ENCODE measurements at regions not wholly inside any gene's neighbourhood (a gene's known extent, or its start where the extent isn't known, plus 50 kb on each side); places are given as distances from the start of the nearest gene placed in this dataset.

- WGBS (ENCODE audit: insufficient coverage): 80% methylated on average over 1 of the region's 1 CpG
- Histone ChIP-seq H3K27me3 (replicated peaks in 2 of 5; ENCODE audit: control insufficient read depth in 4 of 5, insufficient read depth in 5 of 5, low read length in 4 of 5) (no peaks in the 10 kb centered on the region), H3K27ac (ENCODE audit: insufficient read depth in 1 of 2, low read depth in 1 of 2, low read length in 2 of 2, poor library complexity in 1 of 2, severe bottlenecking in 2 of 2) (no peak overlapping the region), H3K4me1 (ENCODE audit: control extremely low read depth in 1 of 4, control insufficient read depth in 4 of 4, insufficient read depth in 4 of 4, low read length in 3 of 4) (no peaks in the 10 kb centered on the region), H3K9me3 (ENCODE audit: control extremely low read depth in 1 of 5, control insufficient read depth in 4 of 5, insufficient read depth in 2 of 5, low read depth in 1 of 5, low read length in 4 of 5) (no peaks in the 10 kb centered on the region), H3K4me3 (ENCODE audit: control insufficient read depth in 1 of 7, extremely low read depth in 1 of 7, insufficient read depth in 4 of 7, low read depth in 2 of 7, low read length in 6 of 7) (no peak overlapping the region), H3K36me3 (ENCODE audit: control insufficient read depth in 4 of 4, insufficient read depth in 4 of 4, low read length in 3 of 4) (no peaks in the 10 kb centered on the region)
- DNase-seq: no peak
- CTCF ChIA-PET: no interaction called here
- POLR2A ChIA-PET: no interaction called here
These were observed 887.3 kb upstream of the DIAPH2 start for GRCh38 chrX:95797344-95797743.

- Histone ChIP-seq H3K4me1 (ENCODE audit: control extremely low read depth in 1 of 4, control insufficient read depth in 4 of 4, insufficient read depth in 4 of 4, low read length in 3 of 4) (no peaks in the 10 kb centered on the region), H3K27me3 (replicated peaks in 2 of 5; ENCODE audit: control insufficient read depth in 4 of 5, insufficient read depth in 5 of 5, low read length in 4 of 5) (no peaks in the 10 kb centered on the region), H3K36me3 (ENCODE audit: control insufficient read depth in 4 of 4, insufficient read depth in 4 of 4, low read length in 3 of 4) (no peaks in the 10 kb centered on the region), H3K4me3 (ENCODE audit: control insufficient read depth in 1 of 7, extremely low read depth in 1 of 7, insufficient read depth in 4 of 7, low read depth in 2 of 7, low read length in 6 of 7) (no peak overlapping the region), H3K9me3 (ENCODE audit: control extremely low read depth in 1 of 5, control insufficient read depth in 4 of 5, insufficient read depth in 2 of 5, low read depth in 1 of 5, low read length in 4 of 5) (peaks cover 0 to 3% (median 0%) of the 10 kb centered on the region in 5 experiments), H3K27ac (ENCODE audit: insufficient read depth in 1 of 2, low read depth in 1 of 2, low read length in 2 of 2, poor library complexity in 1 of 2, severe bottlenecking in 2 of 2) (no peak overlapping the region)
- CTCF ChIA-PET: no interaction called here
- POLR2A ChIA-PET: no interaction called here
- WGBS (ENCODE audit: insufficient coverage): no CpG with 5 or more reads among the region's 1 CpG
- DNase-seq: no peak
These were observed 860.8 kb upstream of the DIAPH2 start for GRCh38 chrX:95823796-95824195.

GRCh38 chrX:95835223-95835622 is 849.4 kb upstream of the DIAPH2 start:
- 85% methylated on average over 6 of the region's 6 CpGs for WGBS (ENCODE audit: insufficient coverage)
- H3K27ac ChIP-seq (ENCODE audit: insufficient read depth in 1 of 2, low read depth in 1 of 2, low read length in 2 of 2, poor library complexity in 1 of 2, severe bottlenecking in 2 of 2): no peak overlapping the region
- no peak overlapping the region for H3K4me3 ChIP-seq (ENCODE audit: control insufficient read depth in 1 of 7, extremely low read depth in 1 of 7, insufficient read depth in 4 of 7, low read depth in 2 of 7, low read length in 6 of 7)
- ChIA-PET CTCF (no interaction called here), POLR2A (no interaction called here)
- H3K9me3 ChIP-seq (ENCODE audit: control extremely low read depth in 1 of 5, control insufficient read depth in 4 of 5, insufficient read depth in 2 of 5, low read depth in 1 of 5, low read length in 4 of 5): no peaks in the 10 kb centered on the region
- H3K36me3 ChIP-seq (ENCODE audit: control insufficient read depth in 4 of 4, insufficient read depth in 4 of 4, low read length in 3 of 4): no peaks in the 10 kb centered on the region
- no peak for DNase-seq
- no peaks in the 10 kb centered on the region for H3K4me1 ChIP-seq (ENCODE audit: control extremely low read depth in 1 of 4, control insufficient read depth in 4 of 4, insufficient read depth in 4 of 4, low read length in 3 of 4)
- H3K27me3 ChIP-seq (replicated peaks in 2 of 5; ENCODE audit: control insufficient read depth in 4 of 5, insufficient read depth in 5 of 5, low read length in 4 of 5): no peaks in the 10 kb centered on the region

GRCh38 chrX:95836517-95836916 is 848.1 kb upstream of the DIAPH2 start:
- POLR2A ChIA-PET: no interaction called here
- Histone ChIP-seq H3K27me3 (replicated peaks in 2 of 5; ENCODE audit: control insufficient read depth in 4 of 5, insufficient read depth in 5 of 5, low read length in 4 of 5) (no peaks in the 10 kb centered on the region), H3K9me3 (ENCODE audit: control extremely low read depth in 1 of 5, control insufficient read depth in 4 of 5, insufficient read depth in 2 of 5, low read depth in 1 of 5, low read length in 4 of 5) (no peaks in the 10 kb centered on the region), H3K4me3 (ENCODE audit: control insufficient read depth in 1 of 7, extremely low read depth in 1 of 7, insufficient read depth in 4 of 7, low read depth in 2 of 7, low read length in 6 of 7) (no peak overlapping the region), H3K36me3 (ENCODE audit: control insufficient read depth in 4 of 4, insufficient read depth in 4 of 4, low read length in 3 of 4) (no peaks in the 10 kb centered on the region), H3K27ac (ENCODE audit: insufficient read depth in 1 of 2, low read depth in 1 of 2, low read length in 2 of 2, poor library complexity in 1 of 2, severe bottlenecking in 2 of 2) (no peak overlapping the region), H3K4me1 (ENCODE audit: control extremely low read depth in 1 of 4, control insufficient read depth in 4 of 4, insufficient read depth in 4 of 4, low read length in 3 of 4) (no peaks in the 10 kb centered on the region)
- WGBS (ENCODE audit: insufficient coverage): 94% methylated on average over 1 of the region's 1 CpG
- CTCF ChIA-PET: no interaction called here
- no peak for DNase-seq

- Histone ChIP-seq H3K4me1 (ENCODE audit: control extremely low read depth in 1 of 4, control insufficient read depth in 4 of 4, insufficient read depth in 4 of 4, low read length in 3 of 4) (no peaks in the 10 kb centered on the region), H3K36me3 (ENCODE audit: control insufficient read depth in 4 of 4, insufficient read depth in 4 of 4, low read length in 3 of 4) (no peaks in the 10 kb centered on the region), H3K27ac (ENCODE audit: insufficient read depth in 1 of 2, low read depth in 1 of 2, low read length in 2 of 2, poor library complexity in 1 of 2, severe bottlenecking in 2 of 2) (no peak overlapping the region), H3K9me3 (ENCODE audit: control extremely low read depth in 1 of 5, control insufficient read depth in 4 of 5, insufficient read depth in 2 of 5, low read depth in 1 of 5, low read length in 4 of 5) (no peaks in the 10 kb centered on the region), H3K4me3 (ENCODE audit: control insufficient read depth in 1 of 7, extremely low read depth in 1 of 7, insufficient read depth in 4 of 7, low read depth in 2 of 7, low read length in 6 of 7) (no peak overlapping the region), H3K27me3 (replicated peaks in 2 of 5; ENCODE audit: control insufficient read depth in 4 of 5, insufficient read depth in 5 of 5, low read length in 4 of 5) (no peaks in the 10 kb centered on the region)
- ChIA-PET CTCF (no interaction called here), POLR2A (no interaction called here)
- no peak for DNase-seq
These were observed 842.8 kb upstream of the DIAPH2 start for GRCh38 chrX:95841863-95842262.

GRCh38 chrX:95860127-95860526 is 824.5 kb upstream of the DIAPH2 start:
- no peaks in the 10 kb centered on the region for H3K36me3 ChIP-seq (ENCODE audit: control insufficient read depth in 4 of 4, insufficient read depth in 4 of 4, low read length in 3 of 4)
- no peak overlapping the region for H3K4me3 ChIP-seq (ENCODE audit: control insufficient read depth in 1 of 7, extremely low read depth in 1 of 7, insufficient read depth in 4 of 7, low read depth in 2 of 7, low read length in 6 of 7)
- no peaks in the 10 kb centered on the region for H3K4me1 ChIP-seq (ENCODE audit: control extremely low read depth in 1 of 4, control insufficient read depth in 4 of 4, insufficient read depth in 4 of 4, low read length in 3 of 4)
- POLR2A ChIA-PET: no interaction called here
- CTCF ChIA-PET: no interaction called here
- no CpG with 5 or more reads among the region's 1 CpG for whole genome bisulfite sequencing (ENCODE audit: insufficient coverage)
- no peak overlapping the region for H3K27ac ChIP-seq (ENCODE audit: insufficient read depth in 1 of 2, low read depth in 1 of 2, low read length in 2 of 2, poor library complexity in 1 of 2, severe bottlenecking in 2 of 2)
- H3K27me3 ChIP-seq (replicated peaks in 2 of 5; ENCODE audit: control insufficient read depth in 4 of 5, insufficient read depth in 5 of 5, low read length in 4 of 5): no peaks in the 10 kb centered on the region
- H3K9me3 ChIP-seq (ENCODE audit: control extremely low read depth in 1 of 5, control insufficient read depth in 4 of 5, insufficient read depth in 2 of 5, low read depth in 1 of 5, low read length in 4 of 5): peaks cover 0 to 3% (median 0%) of the 10 kb centered on the region in 5 experiments
- no peak for DNase-seq

GRCh38 chrX:95875661-95876060 is 809.0 kb upstream of the DIAPH2 start:
- H3K4me3 ChIP-seq (ENCODE audit: control insufficient read depth in 1 of 7, extremely low read depth in 1 of 7, insufficient read depth in 4 of 7, low read depth in 2 of 7, low read length in 6 of 7): no peak overlapping the region
- no peaks in the 10 kb centered on the region for H3K9me3 ChIP-seq (ENCODE audit: control extremely low read depth in 1 of 5, control insufficient read depth in 4 of 5, insufficient read depth in 2 of 5, low read depth in 1 of 5, low read length in 4 of 5)
- ChIA-PET POLR2A (no interaction called here), CTCF (no interaction called here)
- no peaks in the 10 kb centered on the region for H3K36me3 ChIP-seq (ENCODE audit: control insufficient read depth in 4 of 4, insufficient read depth in 4 of 4, low read length in 3 of 4)
- DNase-seq: no peak
- H3K4me1 ChIP-seq (ENCODE audit: control extremely low read depth in 1 of 4, control insufficient read depth in 4 of 4, insufficient read depth in 4 of 4, low read length in 3 of 4): no peaks in the 10 kb centered on the region
- H3K27me3 ChIP-seq (replicated peaks in 2 of 5; ENCODE audit: control insufficient read depth in 4 of 5, insufficient read depth in 5 of 5, low read length in 4 of 5): no peaks in the 10 kb centered on the region
- WGBS (ENCODE audit: insufficient coverage): no CpG with 5 or more reads among the region's 1 CpG
- H3K27ac ChIP-seq (ENCODE audit: insufficient read depth in 1 of 2, low read depth in 1 of 2, low read length in 2 of 2, poor library complexity in 1 of 2, severe bottlenecking in 2 of 2): no peak overlapping the region

- WGBS (ENCODE audit: insufficient coverage): 70% methylated on average over 4 of the region's 4 CpGs
- CTCF ChIA-PET: no interaction called here
- Histone ChIP-seq H3K4me3 (ENCODE audit: control insufficient read depth in 1 of 7, extremely low read depth in 1 of 7, insufficient read depth in 4 of 7, low read depth in 2 of 7, low read length in 6 of 7) (no peak overlapping the region), H3K27me3 (replicated peaks in 2 of 5; ENCODE audit: control insufficient read depth in 4 of 5, insufficient read depth in 5 of 5, low read length in 4 of 5) (no peaks in the 10 kb centered on the region), H3K27ac (ENCODE audit: insufficient read depth in 1 of 2, low read depth in 1 of 2, low read length in 2 of 2, poor library complexity in 1 of 2, severe bottlenecking in 2 of 2) (no peak overlapping the region), H3K36me3 (ENCODE audit: control insufficient read depth in 4 of 4, insufficient read depth in 4 of 4, low read length in 3 of 4) (no peaks in the 10 kb centered on the region), H3K9me3 (ENCODE audit: control extremely low read depth in 1 of 5, control insufficient read depth in 4 of 5, insufficient read depth in 2 of 5, low read depth in 1 of 5, low read length in 4 of 5) (no peaks in the 10 kb centered on the region), H3K4me1 (ENCODE audit: control extremely low read depth in 1 of 4, control insufficient read depth in 4 of 4, insufficient read depth in 4 of 4, low read length in 3 of 4) (no peaks in the 10 kb centered on the region)
- POLR2A ChIA-PET: no interaction called here
- DNase-seq: no peak
These were observed 805.8 kb upstream of the DIAPH2 start for GRCh38 chrX:95878874-95879273.

Measured in common myeloid progenitor, CD34-positive (primary cell).